HG03135 (cell line): ENCODE measurements at regions not wholly inside any gene's neighbourhood (a gene's known extent, or its start where the extent isn't known, plus 50 kb on each side); places are given as distances from the start of the nearest gene placed in this dataset.
"Not testable (repeated sequence)": the region's sequence is repeated elsewhere in the genome, so short reads cannot be mapped to it uniquely, and the experiment has no call there.

Source experiments
- ATAC-seq: cut with Tn5 transposase; IDR thresholded peaks from one replicate; pipeline ENCODE4 v1.9.1; 2021; ENCODE audit warnings: mild to moderate bottlenecking, moderate library complexity; ENCODE audit not compliant: unreplicated experiment

DNA sequence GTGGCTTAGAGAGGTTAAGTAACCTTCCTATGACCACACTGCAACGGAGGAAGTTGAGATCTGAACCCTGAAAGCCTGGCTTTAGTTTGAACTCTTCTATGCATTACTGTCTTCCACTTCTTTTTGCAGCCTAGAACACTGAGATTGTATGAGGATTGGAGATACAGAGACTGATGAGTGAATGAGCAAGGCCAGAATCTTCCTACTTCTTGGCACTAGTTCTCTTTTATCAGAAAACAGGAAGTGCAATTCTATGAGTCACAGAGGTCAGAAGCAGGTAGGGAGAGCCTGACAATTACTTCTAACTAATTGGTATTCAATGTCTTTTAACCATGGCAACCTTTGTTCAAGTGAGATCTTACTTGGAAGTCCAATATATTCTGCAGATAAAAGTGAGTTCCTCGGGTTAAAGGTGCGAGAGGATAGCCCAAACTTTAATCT lies 219.0 kb downstream of the SHQ1 start:
- ATAC-seq = peak; percentile 65

DNA sequence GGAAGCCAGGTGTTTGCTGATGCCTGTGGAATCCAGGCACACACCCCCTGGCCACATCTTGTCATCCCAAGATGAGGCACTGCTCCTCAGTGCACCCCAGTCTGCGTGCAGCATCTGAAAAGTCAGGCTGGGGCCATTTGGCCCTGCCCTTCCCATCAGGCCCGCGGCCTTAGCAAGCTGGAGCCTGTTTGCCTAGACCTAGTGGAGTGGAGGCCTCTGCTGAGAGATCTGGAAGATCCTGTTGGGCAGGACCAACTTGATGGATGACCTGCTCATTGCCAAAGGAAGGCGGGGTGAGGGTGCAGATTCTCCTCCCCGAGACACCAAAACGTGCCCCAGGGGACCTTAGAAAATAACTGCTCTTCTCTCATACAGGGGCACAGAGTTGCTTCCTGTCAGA lies 220.2 kb downstream of the SHQ1 start:
- no peak for ATAC-seq

DNA sequence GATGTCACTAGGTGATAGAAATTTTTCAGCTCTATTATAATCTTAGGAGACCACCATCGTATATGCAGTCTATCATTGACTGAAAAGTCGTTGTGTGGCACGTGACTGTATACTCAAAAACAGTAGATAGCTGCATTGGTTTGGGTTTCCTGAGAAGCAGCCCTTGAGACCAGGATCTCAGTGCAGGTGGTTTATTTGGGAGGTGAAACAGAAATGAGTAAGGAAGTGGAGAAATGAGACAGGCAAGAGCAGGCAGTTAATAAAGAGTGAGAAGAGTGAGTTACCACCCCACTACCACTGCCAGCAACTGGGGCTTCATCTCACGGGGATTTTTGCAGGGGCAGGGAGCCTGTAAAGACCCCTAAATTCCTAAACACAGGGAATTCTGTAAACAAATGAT lies 221.0 kb downstream of the SHQ1 start:
- no peak for ATAC-seq

DNA sequence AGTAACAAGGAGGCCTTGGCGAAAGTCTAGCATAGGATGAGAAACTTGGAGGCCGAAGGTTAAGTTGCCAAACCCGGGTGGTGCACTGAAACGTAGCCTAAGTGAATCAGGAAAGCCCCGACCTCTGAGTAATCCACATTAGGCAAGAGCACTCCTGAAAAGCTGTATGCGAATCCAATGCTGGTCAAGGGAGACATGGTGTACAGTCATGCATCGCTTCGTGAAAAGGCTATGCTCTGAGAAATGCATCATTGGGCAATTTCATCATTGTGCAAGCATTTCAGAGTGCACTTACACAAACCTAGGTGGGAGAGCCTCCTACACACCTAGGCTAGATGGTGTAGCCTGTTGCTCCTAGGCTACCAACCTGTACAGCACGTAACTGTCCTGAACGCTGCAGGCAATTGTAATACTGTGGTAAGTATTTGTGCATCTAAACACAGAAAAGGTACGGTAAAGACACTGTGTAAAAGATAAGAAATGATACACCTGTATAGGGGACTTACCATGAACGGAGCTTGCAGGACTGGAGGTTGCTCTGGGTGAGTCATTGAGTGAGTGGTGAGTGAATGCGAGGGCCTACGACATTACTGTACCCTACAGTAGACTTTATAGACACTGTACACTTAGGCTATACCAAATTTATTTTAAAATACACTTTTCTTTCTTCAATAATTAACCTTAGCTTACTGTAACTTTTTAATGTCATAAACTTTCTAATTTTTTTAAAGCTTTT lies 222.5 kb downstream of the SHQ1 start:
- ATAC-seq = no peak

DNA sequence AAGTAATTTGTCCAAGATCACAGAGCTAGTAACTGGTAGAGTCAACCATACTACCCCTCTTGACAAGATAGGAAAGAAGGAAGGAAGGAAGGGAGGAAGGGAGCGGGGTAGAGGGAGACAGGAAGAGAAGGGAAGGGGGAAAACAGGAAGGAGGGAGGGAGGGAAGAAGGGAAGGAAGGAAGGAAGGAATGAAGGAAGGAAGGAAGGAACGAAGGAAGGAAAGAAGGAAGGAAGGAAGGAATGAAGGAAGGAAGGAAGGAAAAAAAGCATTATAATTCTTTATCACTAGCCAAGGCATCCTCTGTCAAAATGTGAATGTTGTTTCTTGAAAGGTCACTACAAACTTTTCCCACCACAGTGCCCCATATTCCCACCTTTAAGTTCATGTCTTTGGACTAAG lies 223.6 kb downstream of the SHQ1 start:
- ATAC-seq = no peak

DNA sequence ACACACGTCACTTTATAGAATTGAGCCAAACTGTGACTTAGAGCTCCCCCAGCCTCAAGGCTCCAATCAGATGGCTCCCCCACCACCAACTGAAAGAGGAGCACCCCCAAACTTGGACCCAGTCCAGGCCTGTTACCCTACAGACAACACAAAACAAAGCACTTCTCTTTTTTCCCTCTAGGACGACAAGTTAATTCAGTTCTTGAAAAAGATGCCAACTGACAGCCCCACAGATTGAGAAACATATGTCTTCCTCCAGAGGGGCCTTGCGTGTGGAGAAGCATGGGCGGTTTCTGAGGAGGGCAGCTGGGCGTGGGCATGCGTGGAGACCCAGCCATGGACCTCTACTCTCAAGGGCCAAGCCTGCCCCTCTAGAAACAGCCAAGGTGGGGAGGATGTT lies 229.5 kb downstream of the SHQ1 start:
- ATAC-seq = no peak

DNA sequence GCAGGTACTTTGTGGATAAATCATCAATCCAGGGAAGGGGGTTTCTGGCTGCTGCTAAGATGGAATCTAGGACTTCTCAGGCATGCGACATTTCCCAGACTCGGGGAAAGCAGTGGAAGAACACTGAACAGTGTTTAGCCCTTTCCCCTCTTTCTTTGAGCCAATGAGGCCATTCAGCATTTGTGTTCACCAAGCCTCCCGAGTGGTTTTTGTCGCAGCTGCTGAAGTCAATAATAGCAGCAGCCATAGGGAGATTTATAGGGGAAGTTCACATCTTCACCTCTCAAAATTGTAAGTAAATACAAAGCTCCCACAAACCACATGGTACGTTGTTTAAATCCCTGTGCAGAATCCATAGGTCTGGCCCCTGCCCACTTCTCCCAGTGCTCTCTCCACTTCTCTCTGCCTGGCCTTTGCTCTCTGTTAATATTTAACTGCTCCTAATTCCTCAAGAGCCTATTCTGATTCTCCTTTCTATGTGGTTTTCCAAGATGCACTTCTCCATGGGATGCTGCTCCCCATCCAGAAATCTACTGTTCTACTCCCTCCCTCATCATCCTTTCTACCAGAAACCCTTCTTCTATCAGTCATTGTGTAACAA lies 230.7 kb downstream of the SHQ1 start:
- ATAC-seq = no peak

DNA sequence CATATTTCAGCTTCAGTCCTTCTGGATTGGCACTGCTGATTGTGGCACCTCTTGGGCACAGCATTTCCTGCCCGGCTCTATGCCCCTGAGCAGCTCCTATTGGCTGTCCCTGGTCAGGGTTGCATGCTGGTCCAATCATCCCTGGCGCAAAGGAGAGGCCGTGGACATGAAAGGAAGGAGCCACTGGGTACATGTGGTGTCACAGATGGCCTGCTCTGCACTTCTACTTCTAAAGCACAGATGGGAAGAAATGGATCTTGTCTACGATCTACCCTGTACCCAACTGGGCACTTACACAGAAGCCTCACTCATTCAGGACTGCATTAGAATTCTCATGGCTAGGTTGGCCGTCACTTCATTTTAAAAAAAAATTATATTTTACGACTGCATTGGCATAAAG lies 232.5 kb downstream of the SHQ1 start:
- ATAC-seq = no peak

DNA sequence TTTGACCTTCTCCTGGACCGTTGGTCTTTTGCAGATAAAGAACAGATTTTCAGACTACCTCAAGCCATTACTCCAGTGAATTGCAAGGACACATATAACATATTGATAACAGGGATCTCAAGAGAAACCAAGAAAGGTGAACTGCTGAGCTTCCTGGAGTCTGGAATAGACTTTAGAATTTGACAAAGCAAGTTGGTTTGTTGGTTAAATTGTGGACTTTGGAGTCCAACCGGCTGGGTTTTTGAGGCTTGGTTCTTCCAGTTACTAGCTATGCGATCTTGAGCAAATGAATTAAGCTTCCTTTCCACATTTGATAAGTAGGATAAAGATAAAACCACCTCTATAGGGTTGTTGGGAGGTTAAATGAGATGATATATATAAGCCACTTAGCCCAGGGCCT lies 233.1 kb downstream of the SHQ1 start:
- ATAC-seq = no peak

DNA sequence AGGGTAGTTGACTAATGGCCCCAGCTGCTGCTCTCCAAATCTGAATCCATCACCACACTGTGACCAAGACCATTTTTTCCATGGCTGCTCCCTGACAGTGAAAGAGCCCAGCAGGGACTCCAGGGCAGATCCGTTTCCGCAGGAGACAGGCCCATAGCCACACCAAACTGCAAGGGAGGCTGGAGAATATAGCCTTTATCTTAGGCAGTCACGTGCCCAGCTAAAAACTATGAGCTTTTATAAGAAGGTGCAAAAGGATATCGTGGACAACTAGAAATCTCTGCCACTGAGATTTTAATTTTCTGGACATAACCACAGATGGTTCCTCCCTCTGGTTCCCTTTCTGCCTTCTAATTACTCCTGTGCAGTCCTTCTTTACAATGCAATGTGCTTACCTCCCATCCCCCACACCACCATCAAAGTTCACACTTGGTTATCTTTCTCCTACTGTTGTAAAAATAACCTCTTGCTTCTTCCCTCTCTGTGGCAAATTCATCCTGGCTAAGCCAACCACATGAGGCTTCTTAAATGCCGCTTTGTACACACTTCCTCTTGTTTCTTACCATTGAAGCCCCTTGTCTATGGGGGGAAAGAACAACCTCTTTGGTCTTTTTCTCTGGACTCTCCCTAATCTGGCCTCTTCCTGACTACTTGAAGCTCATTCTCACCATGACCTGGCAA lies 233.7 kb downstream of the SHQ1 start:
- no peak for ATAC-seq

DNA sequence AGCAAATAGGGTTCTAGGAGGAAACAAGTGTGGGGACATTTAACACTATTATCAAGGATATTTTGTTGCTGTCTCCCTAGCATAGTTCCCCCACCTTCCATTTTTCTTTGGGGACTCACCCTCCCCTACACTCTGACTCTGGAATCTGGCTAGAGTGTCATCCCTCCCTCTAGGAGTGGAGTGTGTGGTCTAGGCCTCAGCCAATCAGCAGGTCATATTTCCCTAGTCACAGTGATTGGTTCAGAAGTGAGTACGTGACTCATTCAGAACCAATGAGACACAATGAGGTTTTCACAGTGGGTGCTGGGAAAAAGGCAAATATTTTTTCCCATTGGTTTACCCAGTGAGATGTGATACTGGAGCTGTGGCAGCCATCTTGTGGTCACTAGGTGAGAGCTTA lies 234.4 kb downstream of the SHQ1 start:
- ATAC-seq = no peak

DNA sequence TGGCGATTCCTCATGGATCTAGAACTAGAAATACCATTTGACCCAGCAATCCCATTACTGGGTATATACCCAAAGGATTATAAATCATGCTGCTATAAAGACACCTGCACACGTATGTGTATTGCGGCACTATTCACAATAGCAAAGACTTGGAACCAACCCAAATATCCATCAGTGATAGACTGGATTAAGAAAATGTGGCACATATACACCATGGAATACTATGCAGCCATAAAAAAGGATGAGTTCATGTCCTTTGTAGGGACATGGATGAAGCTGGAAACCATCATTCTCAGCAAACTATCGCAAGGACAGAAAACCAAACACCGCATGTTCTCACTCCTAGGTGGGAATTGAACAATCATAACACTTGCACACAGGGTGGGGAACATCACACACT lies 239.1 kb downstream of the SHQ1 start:
- ATAC-seq = not testable (repeated sequence)

DNA sequence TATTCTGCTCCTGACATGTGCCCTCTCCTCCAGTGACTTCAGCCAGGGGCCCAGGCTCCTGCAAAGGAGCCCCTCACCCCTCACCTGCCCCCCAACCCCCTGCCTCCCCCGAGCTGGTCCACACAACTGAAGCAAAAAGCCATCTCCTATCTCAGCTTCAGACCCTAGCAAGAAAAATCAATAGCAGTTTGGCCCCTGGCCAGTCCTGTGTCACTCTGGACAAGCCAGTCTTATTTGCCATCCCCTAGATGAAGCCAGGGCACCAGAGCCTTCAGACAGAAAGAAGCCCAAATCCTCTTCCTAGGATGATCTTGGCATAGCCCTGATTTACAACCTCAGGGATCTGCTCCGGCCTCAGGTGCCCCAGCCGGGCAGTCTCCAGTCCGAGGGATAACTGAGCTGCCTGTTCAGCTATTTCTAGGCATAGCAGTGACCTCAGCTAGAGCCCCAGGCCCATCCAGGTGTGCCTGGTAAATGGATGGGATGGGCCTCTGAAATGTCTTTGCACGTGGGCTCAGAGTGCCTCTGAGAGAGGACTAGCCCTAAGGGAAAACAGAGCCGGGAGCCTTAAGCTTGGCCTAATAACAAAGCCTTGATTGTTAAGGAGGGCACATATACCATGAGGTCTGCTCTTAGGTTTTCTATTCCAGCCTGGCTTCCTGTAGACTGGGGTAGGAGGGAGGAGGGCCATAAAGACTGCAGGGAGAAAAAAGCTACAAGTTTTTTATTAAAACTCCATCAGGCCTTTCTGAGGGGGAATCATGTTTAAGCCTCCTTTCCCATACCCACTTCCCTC lies 242.0 kb downstream of the SHQ1 start:
- no peak for ATAC-seq

DNA sequence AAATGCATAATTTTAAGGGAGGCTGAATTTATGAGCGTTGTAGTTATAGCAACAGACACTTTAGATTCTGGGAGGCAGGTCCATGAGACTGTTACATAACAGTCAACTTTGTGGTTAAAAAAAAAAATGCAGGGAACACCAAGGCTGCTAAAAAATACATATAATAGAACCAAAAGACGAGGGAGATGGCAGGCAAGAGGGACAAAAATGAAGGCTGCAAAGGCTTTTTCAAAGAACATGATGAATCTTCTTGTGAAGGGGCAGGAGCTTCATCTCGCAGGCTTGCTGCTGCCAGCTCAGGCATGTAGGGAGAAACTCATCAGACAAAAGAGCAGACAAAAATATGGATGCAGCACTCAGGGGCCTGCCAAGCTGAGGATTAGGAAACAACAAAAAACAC lies 243.9 kb downstream of the SHQ1 start:
- ATAC-seq = no peak

DNA sequence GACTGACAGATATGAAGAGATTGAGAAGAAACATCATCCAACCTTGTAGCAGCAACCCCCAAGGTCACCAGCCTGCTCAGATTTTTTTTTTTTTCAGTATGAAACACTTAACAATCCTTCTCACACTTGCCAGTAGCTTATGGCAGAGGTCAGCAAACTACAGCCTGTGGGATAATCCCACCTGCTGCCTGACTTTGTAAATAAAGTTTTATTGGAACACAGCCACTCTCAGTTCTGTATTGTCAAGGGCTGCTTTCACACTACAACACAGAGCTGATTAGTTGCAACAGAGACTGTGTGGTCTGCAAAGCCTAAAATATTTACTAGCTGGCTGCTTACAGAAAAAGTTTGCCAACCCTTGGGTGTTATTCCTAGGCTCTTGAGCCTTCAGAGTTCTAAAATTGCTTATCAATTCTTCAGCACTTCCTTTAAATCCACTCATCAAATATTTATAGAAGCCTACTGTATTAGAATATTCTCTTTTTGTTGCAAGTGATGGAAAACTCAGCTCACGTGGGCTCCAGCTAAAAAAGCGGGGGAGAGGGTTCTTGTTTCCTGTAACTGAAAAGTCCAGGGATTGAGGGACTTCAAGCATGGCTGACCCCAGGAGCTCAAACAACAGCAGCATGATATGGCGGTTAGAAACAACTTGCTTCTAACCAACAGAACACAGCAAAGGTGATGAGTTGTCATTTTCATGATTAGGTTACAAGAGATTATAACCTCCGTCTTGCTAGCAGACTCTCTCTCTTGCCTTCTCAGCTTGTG lies 246.1 kb downstream of the SHQ1 start:
- ATAC-seq = no peak

DNA sequence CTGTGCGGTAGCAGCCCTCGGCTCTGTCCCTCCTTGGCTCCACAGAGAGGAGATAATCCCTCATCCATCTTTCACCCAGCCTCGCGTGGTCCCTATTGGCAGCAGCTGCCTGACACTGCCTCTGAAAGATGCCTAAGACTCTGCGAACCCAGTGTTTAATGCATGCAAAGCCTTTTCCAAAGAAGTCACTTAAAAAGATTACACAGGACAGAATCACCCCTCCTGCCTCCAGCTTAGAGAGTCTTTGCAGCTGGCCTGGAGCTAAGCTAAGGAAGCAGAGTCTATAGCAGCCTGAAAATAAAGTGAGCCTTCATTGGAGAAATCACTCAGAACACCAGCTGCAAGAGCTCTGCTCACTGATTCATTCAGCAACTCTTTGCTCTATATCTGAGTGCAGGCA lies 247.2 kb downstream of the SHQ1 start:
- no peak for ATAC-seq

DNA sequence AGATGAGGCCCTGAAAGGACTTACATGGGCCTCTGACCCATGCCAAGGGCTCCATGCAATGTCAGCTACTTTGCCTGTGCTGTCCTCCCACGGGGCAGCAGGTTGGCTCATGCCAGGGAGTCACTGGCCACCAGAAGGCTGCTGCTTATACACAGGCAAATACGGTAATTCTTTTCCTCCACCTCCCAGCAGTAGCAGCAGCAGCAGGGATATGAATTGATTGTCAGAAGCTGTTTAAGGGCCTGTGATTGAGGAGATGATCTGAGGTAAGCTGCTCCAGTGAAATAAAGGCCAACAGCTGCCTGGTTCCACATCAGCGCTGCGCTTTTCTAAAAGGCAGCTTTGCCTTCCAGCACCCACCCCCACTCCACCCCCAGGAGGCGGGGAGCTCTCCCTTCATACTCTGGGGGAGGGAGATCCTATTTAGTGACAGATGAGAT lies 250.5 kb downstream of the SHQ1 start:
- no peak for ATAC-seq

DNA sequence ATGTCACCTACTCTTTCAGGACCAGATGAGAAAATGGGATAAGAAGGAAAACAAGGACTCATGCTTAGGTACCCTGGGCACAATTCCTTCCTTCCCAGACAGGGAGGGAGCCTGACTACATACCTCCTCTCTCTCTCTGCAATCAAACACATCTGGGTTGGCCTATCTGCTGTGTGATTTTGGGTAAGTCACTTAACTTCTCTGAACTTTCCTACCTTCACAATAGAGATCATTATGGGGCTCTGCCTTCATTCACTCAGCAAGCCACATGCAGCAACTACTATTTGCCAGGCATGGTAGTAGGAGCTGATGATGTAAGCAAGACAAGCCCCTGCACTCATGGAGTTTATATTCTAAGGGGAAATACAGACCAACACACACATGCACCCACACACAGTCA lies 251.2 kb downstream of the SHQ1 start:
- no peak for ATAC-seq

DNA sequence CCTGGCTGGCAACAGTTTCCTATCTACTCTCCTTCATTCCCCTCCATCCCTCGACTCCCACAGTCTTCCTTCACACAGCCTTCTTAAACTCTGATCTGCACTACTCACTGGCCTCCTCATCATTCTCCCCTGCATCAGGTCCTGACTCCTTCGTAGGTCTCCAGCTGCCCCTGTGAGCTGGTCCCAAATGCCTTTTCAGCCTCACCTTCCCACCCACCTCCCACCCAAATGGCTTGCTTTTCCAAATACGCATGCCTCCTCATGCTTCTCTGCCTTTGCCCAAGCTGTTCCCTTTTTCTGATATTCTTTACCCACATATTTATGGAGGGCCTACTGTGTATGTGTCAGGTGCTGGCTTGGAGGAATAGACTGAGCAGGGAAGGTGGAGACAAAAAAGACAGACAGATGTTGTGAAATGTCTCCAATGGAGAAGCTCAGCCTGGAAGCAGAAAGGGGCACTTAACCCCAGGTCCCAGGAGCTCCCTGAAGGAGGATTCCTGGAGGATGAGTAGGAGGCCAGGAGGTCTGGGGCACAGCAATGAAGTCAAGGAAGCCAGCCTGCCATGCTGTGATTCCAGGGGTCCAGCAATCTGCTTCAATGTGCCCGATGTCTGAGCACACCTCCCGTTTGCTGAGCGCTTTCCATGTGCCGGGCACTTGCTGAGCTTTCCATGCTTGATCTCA lies 252.2 kb downstream of the SHQ1 start:
- no peak for ATAC-seq

DNA sequence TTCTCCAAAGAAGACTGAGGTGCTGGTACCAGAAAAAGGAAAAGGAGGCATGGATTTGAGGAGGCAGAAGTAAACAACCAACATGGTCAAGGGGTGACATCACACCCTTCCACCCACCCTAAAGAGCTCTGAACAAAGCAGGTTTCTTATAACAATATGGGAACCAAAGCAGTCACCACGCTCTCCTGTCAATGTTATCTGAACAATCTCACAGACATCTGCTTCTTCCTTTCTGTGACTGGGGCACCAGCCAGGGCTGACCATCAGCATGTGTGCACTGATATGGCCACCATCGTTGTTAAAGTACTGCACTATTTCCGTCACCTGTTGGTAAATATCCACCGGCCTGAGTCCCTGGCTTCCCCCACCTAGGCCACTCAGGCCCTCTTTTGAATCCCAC lies 252.9 kb downstream of the SHQ1 start:
- ATAC-seq = no peak
